ENCODE measurements at regions not wholly inside any gene's neighbourhood (a gene's known extent, or its start where the extent isn't known, plus 50 kb on each side); places are given as distances from the start of the nearest gene placed in this dataset.
A peak's percentile ranks its signal among the peaks of the same experiment; 100 is the strongest.

DNA sequence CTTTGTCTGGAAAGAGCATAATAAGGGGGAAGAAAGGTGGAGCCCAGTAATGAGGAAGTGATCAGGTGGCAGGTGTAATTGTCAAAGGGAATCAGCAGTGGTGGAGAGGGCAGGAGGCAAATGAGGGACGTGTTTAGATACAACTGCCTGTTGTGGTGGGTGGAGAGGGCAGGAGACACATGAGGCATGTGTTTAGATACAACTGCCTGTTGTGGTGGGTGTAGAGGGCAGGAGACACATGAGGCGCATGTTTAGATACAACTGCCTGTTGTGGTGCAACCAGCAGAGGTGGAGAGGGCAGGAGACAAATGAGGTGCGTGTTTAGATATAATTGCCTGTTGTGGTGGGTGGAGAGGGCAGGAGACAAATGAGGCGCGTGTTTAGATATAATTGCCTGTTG is 173.1 kb downstream of the ANKRD30B start:
- Histone ChIP-seq H3K27me3 (ENCODE audit: insufficient read depth, low read length) (no peaks in the 10 kb centered on the region), H2AFZ (ENCODE audit: low read length, unreplicated experiment) (no peak overlapping the region), H3K4me3 (ENCODE audit: low read depth, low read length) (no peak overlapping the region), H3K27ac (ENCODE audit: low read depth, low read length) (no peak overlapping the region), H3K4me1 (ENCODE audit: control insufficient read depth, insufficient read depth, low read length, unreplicated experiment) (peaks cover 11% of the 10 kb centered on the region), H3K36me3 (ENCODE audit: insufficient read depth, low read length) (no peaks in the 10 kb centered on the region), H3K79me2 (ENCODE audit: control insufficient read depth, insufficient read depth, low read length, unreplicated experiment) (no peaks in the 10 kb centered on the region)

GRCh38 chr18:14921547-14921946 is 173.6 kb downstream of the ANKRD30B start:
- no peaks in the 10 kb centered on the region for H3K27me3 ChIP-seq (ENCODE audit: insufficient read depth, low read length)
- H3K27ac ChIP-seq (ENCODE audit: low read depth, low read length) = no peak overlapping the region
- no peaks in the 10 kb centered on the region for H3K36me3 ChIP-seq (ENCODE audit: insufficient read depth, low read length)
- no peak overlapping the region for H3K4me3 ChIP-seq (ENCODE audit: low read depth, low read length)
- H3K79me2 ChIP-seq (ENCODE audit: control insufficient read depth, insufficient read depth, low read length, unreplicated experiment) = no peaks in the 10 kb centered on the region
- peaks cover 11% of the 10 kb centered on the region for H3K4me1 ChIP-seq (ENCODE audit: control insufficient read depth, insufficient read depth, low read length, unreplicated experiment)
- H2AFZ ChIP-seq (ENCODE audit: low read length, unreplicated experiment) = no peak overlapping the region

GRCh38 chr18:14922031-14922430 is 174.1 kb downstream of the ANKRD30B start:
- Histone ChIP-seq H2AFZ (ENCODE audit: low read length, unreplicated experiment) (no peak overlapping the region), H3K4me1 (ENCODE audit: control insufficient read depth, insufficient read depth, low read length, unreplicated experiment) (peaks cover 11% of the 10 kb centered on the region), H3K4me3 (ENCODE audit: low read depth, low read length) (no peak overlapping the region), H3K36me3 (ENCODE audit: insufficient read depth, low read length) (no peaks in the 10 kb centered on the region), H3K27me3 (ENCODE audit: insufficient read depth, low read length) (no peaks in the 10 kb centered on the region), H3K79me2 (ENCODE audit: control insufficient read depth, insufficient read depth, low read length, unreplicated experiment) (no peaks in the 10 kb centered on the region), H3K27ac (ENCODE audit: low read depth, low read length) (no peak overlapping the region)

- Histone ChIP-seq H2AFZ (ENCODE audit: low read length, unreplicated experiment) (no peak overlapping the region), H3K4me3 (ENCODE audit: low read depth, low read length) (no peak overlapping the region), H3K36me3 (ENCODE audit: insufficient read depth, low read length) (no peaks in the 10 kb centered on the region), H3K27me3 (ENCODE audit: insufficient read depth, low read length) (no peaks in the 10 kb centered on the region), H3K4me1 (ENCODE audit: control insufficient read depth, insufficient read depth, low read length, unreplicated experiment) (peaks cover 11% of the 10 kb centered on the region), H3K27ac (ENCODE audit: low read depth, low read length) (no peak overlapping the region), H3K79me2 (ENCODE audit: control insufficient read depth, insufficient read depth, low read length, unreplicated experiment) (no peaks in the 10 kb centered on the region)
Observed at GRCh38 chr18:14922965-14923565, 175.1 kb downstream of the ANKRD30B start.

- Histone ChIP-seq H3K36me3 (ENCODE audit: insufficient read depth, low read length) (no peaks in the 10 kb centered on the region), H3K27ac (ENCODE audit: low read depth, low read length) (no peak overlapping the region), H3K27me3 (ENCODE audit: insufficient read depth, low read length) (no peaks in the 10 kb centered on the region), H3K4me1 (ENCODE audit: control insufficient read depth, insufficient read depth, low read length, unreplicated experiment) (peaks cover 11% of the 10 kb centered on the region), H3K79me2 (ENCODE audit: control insufficient read depth, insufficient read depth, low read length, unreplicated experiment) (no peaks in the 10 kb centered on the region), H3K4me3 (ENCODE audit: low read depth, low read length) (no peak overlapping the region), H2AFZ (ENCODE audit: low read length, unreplicated experiment) (no peak overlapping the region)
Observed at GRCh38 chr18:14924226-14924625, 176.3 kb downstream of the ANKRD30B start.

DNA sequence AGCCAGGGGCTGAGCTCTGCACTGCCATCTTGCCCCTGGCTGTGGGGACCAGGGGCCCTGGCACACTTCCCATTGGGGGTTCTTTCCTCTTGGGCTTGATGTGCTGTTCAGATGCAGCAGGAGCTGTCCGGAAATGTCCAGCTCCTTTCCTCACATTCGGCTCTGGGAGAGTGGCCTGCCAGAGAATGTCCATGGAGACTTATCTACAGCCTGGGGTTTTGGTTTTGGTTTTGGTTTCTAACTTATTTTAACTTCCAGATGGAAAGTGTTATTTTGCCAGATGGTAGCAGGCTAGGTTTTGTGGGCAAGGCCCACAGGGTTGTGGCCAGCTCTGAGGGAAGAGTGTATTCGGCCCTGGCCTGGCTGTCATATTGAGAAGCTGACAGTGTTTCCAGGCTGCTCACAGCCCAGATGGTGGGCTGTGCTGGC is 177.3 kb downstream of the ANKRD30B start:
- peak overlapping the region; percentile 85 for H2AFZ ChIP-seq (ENCODE audit: low read length, unreplicated experiment)
- no peaks in the 10 kb centered on the region for H3K36me3 ChIP-seq (ENCODE audit: insufficient read depth, low read length)

GRCh38 chr18:14927701-14928100 is 179.7 kb downstream of the ANKRD30B start:
- Histone ChIP-seq H3K27ac (ENCODE audit: low read depth, low read length) (no peak overlapping the region), H3K79me2 (ENCODE audit: control insufficient read depth, insufficient read depth, low read length, unreplicated experiment) (no peaks in the 10 kb centered on the region), H3K27me3 (ENCODE audit: insufficient read depth, low read length) (no peaks in the 10 kb centered on the region), H2AFZ (ENCODE audit: low read length, unreplicated experiment) (no peak overlapping the region), H3K4me1 (ENCODE audit: control insufficient read depth, insufficient read depth, low read length, unreplicated experiment) (peaks cover 11% of the 10 kb centered on the region), H3K36me3 (ENCODE audit: insufficient read depth, low read length) (no peaks in the 10 kb centered on the region), H3K4me3 (ENCODE audit: low read depth, low read length) (no peak overlapping the region)

More for the DNA sequence above, 177.3 kb downstream of the ANKRD30B start:
- peak overlapping the region; percentile 21; the same call in 1 of the 2 replicates for H3K4me3 ChIP-seq (ENCODE audit: low read depth, low read length)
- H3K4me1 ChIP-seq (ENCODE audit: control insufficient read depth, insufficient read depth, low read length, unreplicated experiment) = peaks cover 11% of the 10 kb centered on the region
- no peak overlapping the region for H3K27ac ChIP-seq (ENCODE audit: low read depth, low read length)
- no peaks in the 10 kb centered on the region for H3K27me3 ChIP-seq (ENCODE audit: insufficient read depth, low read length)
- H3K79me2 ChIP-seq (ENCODE audit: control insufficient read depth, insufficient read depth, low read length, unreplicated experiment) = no peaks in the 10 kb centered on the region

DNA sequence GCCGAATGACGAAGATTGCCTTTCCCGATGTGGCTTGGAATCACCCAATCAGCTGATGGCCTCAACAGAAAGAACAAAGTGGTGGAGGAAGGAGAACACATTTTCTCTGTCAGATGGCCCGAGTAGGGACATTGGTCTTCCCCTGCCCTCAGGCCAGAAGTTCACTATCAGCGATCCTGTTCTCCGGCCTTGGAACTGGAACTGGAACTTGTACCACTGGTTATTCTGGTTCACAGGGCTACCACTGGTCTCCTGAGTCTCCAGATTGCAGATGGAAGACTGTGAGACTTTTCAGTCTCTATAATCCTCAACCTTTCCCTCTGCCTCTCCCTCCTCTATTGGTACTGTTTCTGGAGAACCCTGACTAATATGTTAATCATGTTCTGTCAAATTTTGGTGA is 180.4 kb downstream of the ANKRD30B start:
- no peak overlapping the region for H3K27ac ChIP-seq (ENCODE audit: low read depth, low read length)
- peaks cover 11% of the 10 kb centered on the region for H3K4me1 ChIP-seq (ENCODE audit: control insufficient read depth, insufficient read depth, low read length, unreplicated experiment)
- no peak overlapping the region for H2AFZ ChIP-seq (ENCODE audit: low read length, unreplicated experiment)
- no peak overlapping the region for H3K4me3 ChIP-seq (ENCODE audit: low read depth, low read length)
- H3K36me3 ChIP-seq (ENCODE audit: insufficient read depth, low read length) = no peaks in the 10 kb centered on the region
- H3K79me2 ChIP-seq (ENCODE audit: control insufficient read depth, insufficient read depth, low read length, unreplicated experiment) = no peaks in the 10 kb centered on the region
- no peaks in the 10 kb centered on the region for H3K27me3 ChIP-seq (ENCODE audit: insufficient read depth, low read length)

DNA sequence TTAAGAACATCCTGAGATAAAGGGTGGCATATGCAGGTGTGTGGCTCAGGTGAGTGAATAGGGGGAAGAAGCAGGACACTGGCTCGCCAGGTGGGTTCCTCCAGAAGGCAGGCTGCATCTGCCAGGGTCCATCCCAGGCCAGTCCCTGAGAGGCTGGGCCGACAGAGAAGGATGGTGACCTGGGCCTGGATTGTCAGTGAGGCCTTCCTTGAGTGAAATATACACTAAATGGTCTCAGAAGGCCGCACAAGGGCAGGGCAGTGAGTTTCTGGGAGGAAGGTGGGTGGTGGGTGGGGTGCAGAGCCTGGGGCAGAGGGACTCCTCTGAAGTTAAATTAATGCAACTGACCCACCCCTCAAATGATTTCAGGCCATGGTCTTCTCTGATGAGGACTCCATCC is 182.1 kb downstream of the ANKRD30B start:
- H3K27me3 ChIP-seq (ENCODE audit: insufficient read depth, low read length) = no peaks in the 10 kb centered on the region
- peaks cover 3% of the 10 kb centered on the region for H3K4me1 ChIP-seq (ENCODE audit: control insufficient read depth, insufficient read depth, low read length, unreplicated experiment)
- no peak overlapping the region for H2AFZ ChIP-seq (ENCODE audit: low read length, unreplicated experiment)

GRCh38 chr18:14930576-14930975 is 182.6 kb downstream of the ANKRD30B start:
- no peaks in the 10 kb centered on the region for H3K79me2 ChIP-seq (ENCODE audit: control insufficient read depth, insufficient read depth, low read length, unreplicated experiment)

More for the DNA sequence above, 182.1 kb downstream of the ANKRD30B start:
- Histone ChIP-seq H3K79me2 (ENCODE audit: control insufficient read depth, insufficient read depth, low read length, unreplicated experiment) (no peaks in the 10 kb centered on the region), H3K4me3 (ENCODE audit: low read depth, low read length) (no peak overlapping the region), H3K27ac (ENCODE audit: low read depth, low read length) (no peak overlapping the region), H3K36me3 (ENCODE audit: insufficient read depth, low read length) (no peaks in the 10 kb centered on the region)

GRCh38 chr18:14933049-14933851 is 185.3 kb downstream of the ANKRD30B start:
- H2AFZ ChIP-seq (ENCODE audit: low read length, unreplicated experiment) = no peak overlapping the region
- no peaks in the 10 kb centered on the region for H3K27me3 ChIP-seq (ENCODE audit: insufficient read depth, low read length)
- no peak overlapping the region for H3K27ac ChIP-seq (ENCODE audit: low read depth, low read length)
- no peak overlapping the region for H3K4me3 ChIP-seq (ENCODE audit: low read depth, low read length)
- H3K79me2 ChIP-seq (ENCODE audit: control insufficient read depth, insufficient read depth, low read length, unreplicated experiment) = no peaks in the 10 kb centered on the region
- no peaks in the 10 kb centered on the region for H3K36me3 ChIP-seq (ENCODE audit: insufficient read depth, low read length)
- no peaks in the 10 kb centered on the region for H3K4me1 ChIP-seq (ENCODE audit: control insufficient read depth, insufficient read depth, low read length, unreplicated experiment)

More at GRCh38 chr18:14930576-14930975, 182.6 kb downstream of the ANKRD30B start:
- Histone ChIP-seq H3K27ac (ENCODE audit: low read depth, low read length) (no peak overlapping the region), H3K4me3 (ENCODE audit: low read depth, low read length) (no peak overlapping the region), H3K36me3 (ENCODE audit: insufficient read depth, low read length) (no peaks in the 10 kb centered on the region), H3K4me1 (ENCODE audit: control insufficient read depth, insufficient read depth, low read length, unreplicated experiment) (no peaks in the 10 kb centered on the region), H2AFZ (ENCODE audit: low read length, unreplicated experiment) (no peak overlapping the region), H3K27me3 (ENCODE audit: insufficient read depth, low read length) (no peaks in the 10 kb centered on the region)
